ENCODE measurements at regions not wholly inside any gene's neighbourhood (a gene's known extent, or its start where the extent isn't known, plus 50 kb on each side); places are given as distances from the start of the nearest gene placed in this dataset.

- FAIRE-seq = no peak
- DNase-seq = no peak
- H3K9me3 ChIP-seq (ENCODE audit: control insufficient read depth in 2 of 2, insufficient read depth in 1 of 2, low read depth in 1 of 2, low read length in 1 of 2) = no peaks in the 10 kb centered on the region
- no peaks in the 10 kb centered on the region for H3K4me1 ChIP-seq (ENCODE audit: control insufficient read depth in 3 of 3, insufficient read depth in 2 of 3, low read depth in 1 of 3, low read length in 2 of 3)
- H3K27ac ChIP-seq (ENCODE audit: low read depth in 1 of 3, low read length in 2 of 3) = no peak overlapping the region
- H3K36me3 ChIP-seq (ENCODE audit: control insufficient read depth in 3 of 3, insufficient read depth in 2 of 3, low read depth in 1 of 3, low read length in 3 of 3) = no peaks in the 10 kb centered on the region
- H3K4me3 ChIP-seq (ENCODE audit: low read depth in 1 of 3, low read length in 3 of 3) = no peak overlapping the region
- no peaks in the 10 kb centered on the region for H3K27me3 ChIP-seq (ENCODE audit: control insufficient read depth in 3 of 3, insufficient read depth in 3 of 3, low read length in 3 of 3)
- 45 to 65% (median 62%) methylated on average over 24 of the region's 24 CpGs for WGBS, 3 donors
Measured at GRCh38 chr2:239745386-239746227, 279.5 kb downstream of the NDUFA10 start.

- DNase-seq (no peak), FAIRE-seq (no peak)
- Histone ChIP-seq H3K36me3 (ENCODE audit: control insufficient read depth in 3 of 3, insufficient read depth in 2 of 3, low read depth in 1 of 3, low read length in 3 of 3) (no peaks in the 10 kb centered on the region), H3K4me1 (ENCODE audit: control insufficient read depth in 3 of 3, insufficient read depth in 2 of 3, low read depth in 1 of 3, low read length in 2 of 3) (no peaks in the 10 kb centered on the region), H3K27me3 (ENCODE audit: control insufficient read depth in 3 of 3, insufficient read depth in 3 of 3, low read length in 3 of 3) (no peaks in the 10 kb centered on the region), H3K4me3 (ENCODE audit: low read depth in 1 of 3, low read length in 3 of 3) (no peak overlapping the region), H3K27ac (ENCODE audit: low read depth in 1 of 3, low read length in 2 of 3) (no peak overlapping the region), H3K9me3 (ENCODE audit: control insufficient read depth in 2 of 2, insufficient read depth in 1 of 2, low read depth in 1 of 2, low read length in 1 of 2) (no peaks in the 10 kb centered on the region)
- 89 to 91% (median 90%) methylated on average over 17 to 22 of the region's 22 CpGs for WGBS, 3 donors
Measured at GRCh38 chr2:239744706-239745340, 280.3 kb downstream of the NDUFA10 start.

DNA sequence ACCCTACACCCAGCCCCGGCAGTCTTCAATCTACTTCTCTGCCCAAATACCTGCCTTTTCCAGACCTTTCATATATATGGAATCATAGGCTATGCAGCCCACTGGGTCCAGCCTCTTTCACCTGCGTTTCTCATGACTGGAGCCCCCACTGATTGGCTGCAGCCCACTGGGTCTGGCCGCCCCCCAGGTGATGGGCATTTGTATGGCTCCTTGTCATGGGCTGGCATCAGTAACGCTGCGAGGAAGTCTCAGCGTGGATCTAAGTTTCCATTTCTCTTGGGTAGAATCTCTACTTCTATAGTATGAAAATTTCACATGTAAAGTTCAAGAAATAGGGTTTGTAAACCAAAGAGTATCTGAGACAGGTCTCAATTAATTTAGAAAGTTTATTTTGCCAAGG is 281.9 kb downstream of the NDUFA10 start:
- FAIRE-seq = no peak
- Histone ChIP-seq H3K9me3 (ENCODE audit: control insufficient read depth in 2 of 2, insufficient read depth in 1 of 2, low read depth in 1 of 2, low read length in 1 of 2) (no peaks in the 10 kb centered on the region), H3K4me1 (ENCODE audit: control insufficient read depth in 3 of 3, insufficient read depth in 2 of 3, low read depth in 1 of 3, low read length in 2 of 3) (no peaks in the 10 kb centered on the region), H3K27me3 (ENCODE audit: control insufficient read depth in 3 of 3, insufficient read depth in 3 of 3, low read length in 3 of 3) (no peaks in the 10 kb centered on the region), H3K4me3 (ENCODE audit: low read depth in 1 of 3, low read length in 3 of 3) (no peak overlapping the region), H3K27ac (ENCODE audit: low read depth in 1 of 3, low read length in 2 of 3) (no peak overlapping the region), H3K36me3 (ENCODE audit: control insufficient read depth in 3 of 3, insufficient read depth in 2 of 3, low read depth in 1 of 3, low read length in 3 of 3) (no peaks in the 10 kb centered on the region)
- no peak for DNase-seq
- 85 to 91% (median 86%) methylated on average over 6 of the region's 6 CpGs for WGBS, 3 donors

GRCh38 chr2:239742377-239742776 is 282.8 kb downstream of the NDUFA10 start:
- no peaks in the 10 kb centered on the region for H3K4me1 ChIP-seq (ENCODE audit: control insufficient read depth in 3 of 3, insufficient read depth in 2 of 3, low read depth in 1 of 3, low read length in 2 of 3)
- H3K27me3 ChIP-seq (ENCODE audit: control insufficient read depth in 3 of 3, insufficient read depth in 3 of 3, low read length in 3 of 3) = no peaks in the 10 kb centered on the region
- no peaks in the 10 kb centered on the region for H3K9me3 ChIP-seq (ENCODE audit: control insufficient read depth in 2 of 2, insufficient read depth in 1 of 2, low read depth in 1 of 2, low read length in 1 of 2)
- WGBS, 3 donors = 34 to 68% (median 46%) methylated on average over 15 of the region's 15 CpGs
- DNase-seq = no peak
- FAIRE-seq = no peak
- H3K36me3 ChIP-seq (ENCODE audit: control insufficient read depth in 3 of 3, insufficient read depth in 2 of 3, low read depth in 1 of 3, low read length in 3 of 3) = no peaks in the 10 kb centered on the region
- H3K27ac ChIP-seq (ENCODE audit: low read depth in 1 of 3, low read length in 2 of 3) = no peak overlapping the region
- no peak overlapping the region for H3K4me3 ChIP-seq (ENCODE audit: low read depth in 1 of 3, low read length in 3 of 3)

DNA sequence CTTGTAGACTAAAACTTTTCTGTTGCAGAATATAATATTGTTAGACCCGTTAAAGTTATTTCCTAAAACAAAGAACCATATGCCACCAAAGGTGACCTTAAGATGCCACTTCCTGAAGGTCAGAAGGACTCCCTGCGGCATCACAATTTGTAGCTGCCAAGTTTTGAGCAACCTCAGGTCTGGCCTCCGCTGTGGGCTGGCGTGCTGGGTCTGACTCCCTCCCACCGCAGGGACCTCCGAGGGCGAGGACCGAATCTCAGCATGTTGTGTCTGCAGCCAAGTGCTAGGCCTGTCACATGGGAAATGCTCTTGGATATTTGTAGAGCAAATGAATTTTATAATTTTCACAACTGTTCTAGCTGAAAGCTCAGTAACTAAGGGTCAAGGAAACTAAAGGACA is 285.9 kb downstream of the NDUFA10 start:
- H3K4me1 ChIP-seq (ENCODE audit: control insufficient read depth in 3 of 3, insufficient read depth in 2 of 3, low read depth in 1 of 3, low read length in 2 of 3) = no peaks in the 10 kb centered on the region
- no peaks in the 10 kb centered on the region for H3K36me3 ChIP-seq (ENCODE audit: control insufficient read depth in 3 of 3, insufficient read depth in 2 of 3, low read depth in 1 of 3, low read length in 3 of 3)
- H3K27ac ChIP-seq (ENCODE audit: low read depth in 1 of 3, low read length in 2 of 3) = no peak overlapping the region
- no peak for DNase-seq
- no peak overlapping the region for H3K4me3 ChIP-seq (ENCODE audit: low read depth in 1 of 3, low read length in 3 of 3)
- 80 to 91% (median 89%) methylated on average over 8 of the region's 8 CpGs for WGBS, 3 donors
- peaks cover 0 to 3% (median 0%) of the 10 kb centered on the region in 3 donors for H3K27me3 ChIP-seq (ENCODE audit: control insufficient read depth in 3 of 3, insufficient read depth in 3 of 3, low read length in 3 of 3)
- no peak for FAIRE-seq
- no peaks in the 10 kb centered on the region for H3K9me3 ChIP-seq (ENCODE audit: control insufficient read depth in 2 of 2, insufficient read depth in 1 of 2, low read depth in 1 of 2, low read length in 1 of 2)

DNA sequence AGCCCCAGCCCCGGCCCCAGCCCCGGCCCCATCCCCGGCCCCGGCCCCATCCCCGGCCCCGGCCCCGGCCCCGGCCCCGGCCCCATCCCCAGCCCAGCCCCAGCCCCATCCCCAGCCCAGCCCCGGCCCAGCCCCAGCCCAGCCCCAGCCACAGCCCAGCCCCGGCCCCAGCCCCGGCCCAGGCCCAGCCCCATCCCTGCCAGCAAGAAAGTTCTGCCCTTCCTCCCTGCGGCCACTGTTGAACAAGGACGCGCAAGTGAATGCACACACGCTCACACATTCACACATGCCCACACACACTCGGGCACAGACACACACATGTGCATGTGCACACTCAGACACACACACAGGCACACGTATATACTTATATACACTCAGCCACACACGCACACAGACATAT is 287.0 kb downstream of the NDUFA10 start:
- FAIRE-seq = no peak
- WGBS, 3 donors = 63 to 69% (median 66%) methylated on average over 5 to 19 of the region's 19 CpGs

GRCh38 chr2:239737144-239737463 is 288.0 kb downstream of the NDUFA10 start:
- Histone ChIP-seq H3K4me1 (ENCODE audit: control insufficient read depth in 3 of 3, insufficient read depth in 2 of 3, low read depth in 1 of 3, low read length in 2 of 3) (no peaks in the 10 kb centered on the region), H3K4me3 (ENCODE audit: low read depth in 1 of 3, low read length in 3 of 3) (no peak overlapping the region), H3K27ac (ENCODE audit: low read depth in 1 of 3, low read length in 2 of 3) (no peak overlapping the region), H3K9me3 (ENCODE audit: control insufficient read depth in 2 of 2, insufficient read depth in 1 of 2, low read depth in 1 of 2, low read length in 1 of 2) (peaks cover 0 to 3% of the 10 kb centered on the region in 2 donors), H3K36me3 (ENCODE audit: control insufficient read depth in 3 of 3, insufficient read depth in 2 of 3, low read depth in 1 of 3, low read length in 3 of 3) (no peaks in the 10 kb centered on the region), H3K27me3 (ENCODE audit: control insufficient read depth in 3 of 3, insufficient read depth in 3 of 3, low read length in 3 of 3) (peaks cover 0 to 3% (median 0%) of the 10 kb centered on the region in 3 donors)
- no peak for DNase-seq
- no peak for FAIRE-seq
- WGBS, 3 donors = 81 to 89% (median 82%) methylated on average over 8 to 10 of the region's 10 CpGs

More for the DNA sequence above, 287.0 kb downstream of the NDUFA10 start:
- Histone ChIP-seq H3K36me3 (ENCODE audit: control insufficient read depth in 3 of 3, insufficient read depth in 2 of 3, low read depth in 1 of 3, low read length in 3 of 3) (no peaks in the 10 kb centered on the region), H3K9me3 (ENCODE audit: control insufficient read depth in 2 of 2, insufficient read depth in 1 of 2, low read depth in 1 of 2, low read length in 1 of 2) (peaks cover 0 to 3% of the 10 kb centered on the region in 2 donors), H3K27ac (ENCODE audit: low read depth in 1 of 3, low read length in 2 of 3) (no peak overlapping the region), H3K27me3 (ENCODE audit: control insufficient read depth in 3 of 3, insufficient read depth in 3 of 3, low read length in 3 of 3) (peaks cover 0 to 3% (median 0%) of the 10 kb centered on the region in 3 donors), H3K4me1 (ENCODE audit: control insufficient read depth in 3 of 3, insufficient read depth in 2 of 3, low read depth in 1 of 3, low read length in 2 of 3) (no peaks in the 10 kb centered on the region), H3K4me3 (ENCODE audit: low read depth in 1 of 3, low read length in 3 of 3) (no peak overlapping the region)
- DNase-seq = no peak

DNA sequence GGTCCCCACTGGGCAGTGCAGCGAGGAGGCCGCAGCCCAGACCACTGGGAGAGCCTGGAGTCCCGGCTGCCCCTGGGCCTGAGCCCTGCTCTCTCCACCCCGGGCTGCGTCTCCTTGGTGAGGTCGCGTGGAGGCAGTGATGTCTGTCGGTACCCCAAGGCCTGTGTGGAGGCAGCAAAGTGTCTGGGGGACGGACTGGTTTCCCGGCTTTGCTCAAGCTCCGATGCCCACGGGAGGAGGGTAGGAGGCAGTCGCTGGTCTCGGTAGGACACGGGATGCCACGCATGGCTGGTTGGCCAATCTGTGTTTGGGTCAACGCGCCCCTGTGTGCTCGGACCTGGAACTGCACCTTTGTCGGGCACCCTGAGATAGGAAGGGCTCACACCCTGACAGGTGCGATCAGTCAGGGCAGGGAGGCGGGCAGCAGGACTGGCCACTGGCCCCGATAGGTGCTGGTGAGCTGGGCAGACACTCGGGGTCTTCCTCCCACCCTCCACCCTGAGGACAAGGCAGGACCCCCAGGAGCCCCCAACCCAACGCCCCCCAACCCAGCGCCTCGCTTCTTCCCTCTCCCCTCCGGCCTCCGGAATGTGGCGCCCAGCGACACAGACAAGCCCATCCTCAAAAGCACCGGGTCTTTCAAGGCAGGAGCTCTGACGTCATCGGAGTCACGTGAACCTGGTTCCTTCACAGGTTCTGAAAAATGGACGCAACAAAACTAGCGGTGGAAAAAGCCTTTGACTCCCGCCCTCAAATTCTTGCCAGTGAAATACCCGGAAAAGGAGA is 288.6 kb downstream of the NDUFA10 start:
- no peak overlapping the region for H3K4me3 ChIP-seq (ENCODE audit: low read depth in 1 of 3, low read length in 3 of 3)
- no peaks in the 10 kb centered on the region for H3K4me1 ChIP-seq (ENCODE audit: control insufficient read depth in 3 of 3, insufficient read depth in 2 of 3, low read depth in 1 of 3, low read length in 2 of 3)
- DNase-seq (no peak), FAIRE-seq (no peak)
- 78 to 92% (median 83%) methylated on average over 36 to 39 of the region's 39 CpGs for WGBS, 3 donors
- H3K27me3 ChIP-seq (ENCODE audit: control insufficient read depth in 3 of 3, insufficient read depth in 3 of 3, low read length in 3 of 3) = peaks cover 0 to 3% (median 0%) of the 10 kb centered on the region in 3 donors
- no peaks in the 10 kb centered on the region for H3K36me3 ChIP-seq (ENCODE audit: control insufficient read depth in 3 of 3, insufficient read depth in 2 of 3, low read depth in 1 of 3, low read length in 3 of 3)
- peaks cover 0 to 3% of the 10 kb centered on the region in 2 donors for H3K9me3 ChIP-seq (ENCODE audit: control insufficient read depth in 2 of 2, insufficient read depth in 1 of 2, low read depth in 1 of 2, low read length in 1 of 2)
- no peak overlapping the region for H3K27ac ChIP-seq (ENCODE audit: low read depth in 1 of 3, low read length in 2 of 3)

Data from small intestine (tissue), 7 donors.